NB4 (cell line): ENCODE measurements at regions not wholly inside any gene's neighbourhood (a gene's known extent, or its start where the extent isn't known, plus 50 kb on each side); places are given as distances from the start of the nearest gene placed in this dataset.

Source experiments
- DNase-seq: peaks from one replicate; pipeline ENCODE4 v3.0.0; 2010; ENCODE audit warnings: low read depth
- H3K4me3 ChIP-seq: one replicate; pipeline ENCODE4 v1.5.1; 2011; ENCODE audit warnings: mild to moderate bottlenecking, low read depth, low read length, moderate library complexity
- MYC ChIP-seq: IDR thresholded peaks from 2 replicates; pipeline ENCODE4 v1.6.1; 2011; ENCODE audit warnings: low read depth, low read length
- POLR2A ChIP-seq: IDR thresholded peaks from 2 replicates; pipeline ENCODE4 v1.6.1; 2011; ENCODE audit warnings: mild to moderate bottlenecking; ENCODE audit not compliant: insufficient read length; ENCODE audit errors: extremely low read depth
- TF ChIP-seq, protein P1 (sequence below): IDR thresholded peaks from one replicate; pipeline ENCODE4 v1.5.1; 2012; ENCODE audit warnings: low read depth, low read length
- TF ChIP-seq, protein P2 (sequence below): IDR thresholded peaks from 2 replicates; pipeline ENCODE4 v1.6.1; 2011; ENCODE audit warnings: low read depth, low read length

DNA sequence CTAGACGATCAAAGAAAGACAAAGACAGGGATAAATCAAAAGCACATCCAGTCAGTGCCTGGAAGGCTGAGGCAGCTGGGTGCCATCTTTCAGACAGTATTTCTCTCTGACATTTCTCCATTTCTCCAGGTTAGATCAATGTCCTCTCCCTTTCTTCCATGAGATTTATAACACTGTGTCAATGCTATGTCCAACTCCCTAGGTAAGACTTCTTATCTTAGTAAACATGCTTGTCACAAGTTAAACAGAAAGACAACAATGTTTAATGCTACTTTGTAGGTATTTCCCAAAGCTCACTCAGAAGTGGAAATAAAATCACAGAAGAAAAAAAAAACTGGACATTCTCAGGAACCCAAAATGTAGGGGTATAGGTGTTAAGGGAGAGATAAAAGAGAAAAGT is 113.9 kb downstream of the GPR63 start:
- no peak for DNase-seq
- TF ChIP-seq MYC: no peak
- no peak for TF ChIP-seq POLR2A
- TF ChIP-seq, protein P1, sequence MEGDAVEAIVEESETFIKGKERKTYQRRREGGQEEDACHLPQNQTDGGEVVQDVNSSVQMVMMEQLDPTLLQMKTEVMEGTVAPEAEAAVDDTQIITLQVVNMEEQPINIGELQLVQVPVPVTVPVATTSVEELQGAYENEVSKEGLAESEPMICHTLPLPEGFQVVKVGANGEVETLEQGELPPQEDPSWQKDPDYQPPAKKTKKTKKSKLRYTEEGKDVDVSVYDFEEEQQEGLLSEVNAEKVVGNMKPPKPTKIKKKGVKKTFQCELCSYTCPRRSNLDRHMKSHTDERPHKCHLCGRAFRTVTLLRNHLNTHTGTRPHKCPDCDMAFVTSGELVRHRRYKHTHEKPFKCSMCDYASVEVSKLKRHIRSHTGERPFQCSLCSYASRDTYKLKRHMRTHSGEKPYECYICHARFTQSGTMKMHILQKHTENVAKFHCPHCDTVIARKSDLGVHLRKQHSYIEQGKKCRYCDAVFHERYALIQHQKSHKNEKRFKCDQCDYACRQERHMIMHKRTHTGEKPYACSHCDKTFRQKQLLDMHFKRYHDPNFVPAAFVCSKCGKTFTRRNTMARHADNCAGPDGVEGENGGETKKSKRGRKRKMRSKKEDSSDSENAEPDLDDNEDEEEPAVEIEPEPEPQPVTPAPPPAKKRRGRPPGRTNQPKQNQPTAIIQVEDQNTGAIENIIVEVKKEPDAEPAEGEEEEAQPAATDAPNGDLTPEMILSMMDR: no peak
- TF ChIP-seq, protein P2, sequence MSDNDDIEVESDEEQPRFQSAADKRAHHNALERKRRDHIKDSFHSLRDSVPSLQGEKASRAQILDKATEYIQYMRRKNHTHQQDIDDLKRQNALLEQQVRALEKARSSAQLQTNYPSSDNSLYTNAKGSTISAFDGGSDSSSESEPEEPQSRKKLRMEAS: no peak
- no peak overlapping the region for H3K4me3 ChIP-seq

DNA sequence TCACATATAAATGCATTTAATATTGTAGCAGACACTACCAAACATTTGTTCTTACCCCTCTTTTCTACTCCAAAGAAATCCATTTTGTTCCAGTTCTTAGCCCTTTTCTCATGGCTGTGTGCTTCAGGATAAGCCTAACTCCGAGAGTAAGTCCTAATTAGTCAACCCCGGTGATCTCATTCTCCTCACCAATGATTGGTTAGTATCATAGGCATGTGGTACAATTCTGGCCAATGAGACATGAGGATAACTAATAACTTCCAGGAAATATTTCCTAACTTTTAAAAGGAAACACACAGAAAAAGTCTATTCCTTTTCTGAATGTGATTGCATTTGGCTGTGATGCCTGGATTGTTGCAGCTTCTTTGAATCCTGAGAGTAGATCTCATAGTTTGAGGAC is 116.0 kb downstream of the GPR63 start:
- TF ChIP-seq MYC (no peak), POLR2A (no peak)
- TF ChIP-seq, protein P2: no peak
- TF ChIP-seq, protein P1: no peak
- DNase-seq: no peak
- no peak overlapping the region for H3K4me3 ChIP-seq

DNA sequence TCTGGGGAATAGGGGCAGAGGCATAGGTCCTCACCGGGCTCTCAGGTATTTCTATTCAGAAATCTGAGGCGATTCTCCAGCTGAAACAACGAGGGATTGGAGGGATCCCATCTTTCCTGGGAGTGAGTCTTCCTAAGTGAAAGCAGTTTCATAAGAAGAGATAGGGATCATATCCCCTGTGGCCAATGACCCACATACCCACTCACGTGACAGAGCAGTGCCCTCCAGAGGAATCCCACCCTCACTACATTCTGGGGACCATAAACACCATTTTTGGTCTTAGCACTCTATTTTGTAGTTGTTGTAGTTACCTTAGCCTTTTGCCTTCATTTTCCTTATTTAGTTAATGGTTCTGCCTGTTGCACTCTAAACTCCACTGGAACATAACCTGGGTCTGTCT is 121.1 kb downstream of the GPR63 start:
- no peak for TF ChIP-seq MYC
- TF ChIP-seq, protein P1: peak; percentile 28
- peak; percentile 25 for DNase-seq

DNA sequence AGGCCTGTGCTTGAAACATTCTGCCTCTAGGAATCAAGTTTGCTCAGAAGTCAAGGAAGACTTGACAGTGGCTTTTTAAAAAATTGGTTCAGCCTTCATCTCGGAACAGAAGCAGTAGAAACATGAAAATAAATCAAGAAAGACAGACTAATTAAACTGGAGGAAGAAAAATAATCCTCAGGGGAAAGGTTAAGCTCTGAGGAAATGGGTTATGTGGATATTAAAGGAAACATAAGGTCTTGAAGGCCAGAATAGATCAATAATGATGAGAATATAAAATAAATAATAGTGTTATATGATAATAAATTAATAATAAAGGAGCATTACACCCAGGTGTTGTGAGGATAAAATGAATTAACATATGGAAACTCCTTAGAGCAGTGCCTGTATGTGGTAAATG is 121.7 kb downstream of the GPR63 start:
- TF ChIP-seq, protein P2: no peak
- TF ChIP-seq MYC: no peak
- TF ChIP-seq, protein P1: no peak
- TF ChIP-seq POLR2A: no peak
- no peak for DNase-seq
- no peak overlapping the region for H3K4me3 ChIP-seq

More for the DNA sequence above, 121.1 kb downstream of the GPR63 start:
- no peak overlapping the region for H3K4me3 ChIP-seq

DNA sequence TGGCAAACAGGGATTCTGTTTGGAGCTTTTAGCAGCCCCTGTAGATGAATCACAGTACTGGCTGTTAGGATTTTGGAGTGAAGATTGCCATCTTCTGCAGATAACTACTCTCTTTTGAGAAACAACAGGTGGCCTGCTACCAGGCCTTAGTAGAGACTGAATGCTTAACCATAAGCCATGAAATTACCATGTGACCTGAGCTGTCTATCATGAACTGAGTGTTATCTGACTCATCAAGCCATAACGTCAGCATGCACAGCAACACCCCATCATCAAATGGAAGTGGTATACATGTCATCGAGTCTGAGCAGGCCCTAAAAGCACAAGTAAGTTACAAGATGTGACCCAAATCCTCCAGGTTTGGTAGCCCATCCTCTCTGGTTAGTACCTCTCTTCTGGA is 132.6 kb downstream of the GPR63 start:
- no peak for DNase-seq
- TF ChIP-seq MYC: no peak
- TF ChIP-seq, protein P2: no peak
- TF ChIP-seq, protein P1: no peak
- no peak for TF ChIP-seq POLR2A
- no peak overlapping the region for H3K4me3 ChIP-seq

DNA sequence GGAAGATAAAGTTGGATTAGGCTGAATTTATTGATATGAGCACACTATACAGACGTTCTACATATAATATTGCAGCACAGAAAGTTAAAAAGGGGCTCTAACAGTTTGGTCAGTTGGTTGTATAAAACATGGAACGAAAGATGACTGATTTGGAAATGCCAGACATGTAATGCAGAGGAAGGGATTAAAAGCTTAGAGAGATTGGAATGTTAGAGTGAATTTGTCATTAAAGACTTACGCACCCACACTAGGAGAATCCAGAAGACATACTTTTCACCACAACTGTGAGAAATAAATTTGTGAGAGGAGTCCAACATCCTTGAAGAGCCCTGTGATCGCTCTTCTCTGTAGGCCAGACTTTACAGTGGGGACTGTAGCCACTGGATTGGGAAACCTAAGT is 134.7 kb downstream of the GPR63 start:
- TF ChIP-seq, protein P1: no peak
- TF ChIP-seq MYC: no peak
- TF ChIP-seq, protein P2: no peak
- TF ChIP-seq POLR2A: no peak
- no peak overlapping the region for H3K4me3 ChIP-seq
- no peak for DNase-seq
